A549 (cell line): ENCODE measurements at regions not wholly inside any gene's neighbourhood (a gene's known extent, or its start where the extent isn't known, plus 50 kb on each side); places are given as distances from the start of the nearest gene placed in this dataset.

Experiments used
- ATAC-seq, 2 experiments: fragments of 200-7000 bp in 1 of 2; fragments of >200 bp in 1 of 2; cut with Nextera tagmentation in 1 of 2; cut with Tn5 transposase in 1 of 2; 3 replicates each; pipeline versions ENCODE4 v1.8.0 to v1.9.1; 2018 to 2020; ENCODE audit warnings: mild to moderate bottlenecking in 1 of 2, moderate library complexity in 1 of 2
- CTCF ChIA-PET: fragments of 300-600 bp; sonication (Branson Sonifier 250); formaldehyde crosslinking; extraction: SDS; loops from one replicate; lab custom pipeline; 2021; ENCODE audit warnings: antibody characterized with exemption, inconsistent platforms; lab: Yijun Ruan, JAX
- POLR2A ChIA-PET: fragments of 350-600 bp; formaldehyde crosslinking; extraction: SDS; loops from one replicate; lab custom pipeline; 2021; ENCODE audit warnings: antibody characterized with exemption, inconsistent platforms; lab: Yijun Ruan, JAX
- DNase-seq, 2 experiments: peaks; one replicate each; pipeline versions ENCODE4 v3.0.0 to v3.0.0-alpha.2; 2011 to 2016; ENCODE audit warnings: low read depth in 1 of 2, low spot score in 1 of 2
- FAIRE-seq: peaks from 2 replicates; lab custom pipeline; 2011; peaks lifted over from hg19 to GRCh38; lab: Jason Lieb, UNC
- H3K27ac ChIP-seq, 2 experiments: fragments of >200 bp; sonication (Bioruptor Twin); formaldehyde crosslinking; 3 replicates each; pipeline ENCODE4 v1.5.1; 2016 to 2017
- H3K4me1 ChIP-seq: fragments of >200 bp; sonication (Bioruptor Twin); formaldehyde crosslinking; 3 replicates; pipeline ENCODE4 v1.6.1; 2016
- H3K4me2 ChIP-seq: fragments of >200 bp; sonication (Bioruptor Twin); formaldehyde crosslinking; 3 replicates; pipeline ENCODE4 v1.6.1; 2016
- H3K4me3 ChIP-seq: fragments of >200 bp; sonication (Bioruptor Twin); formaldehyde crosslinking; 3 replicates; pipeline ENCODE4 v1.5.1; 2016
- H3K9me3 ChIP-seq: fragments of >200 bp; sonication (Bioruptor Twin); formaldehyde crosslinking; 3 replicates; pipeline ENCODE4 v1.6.1; 2016
- CHD4 ChIP-seq: fragments of 200-600 bp; sonication (generic); IDR thresholded peaks from 2 replicates; pipeline ENCODE4 v1.6.1; 2016; ENCODE audit warnings: antibody characterized with exemption, mild to moderate bottlenecking, borderline replicate concordance
- E2F6 ChIP-seq: IDR thresholded peaks from 2 replicates; pipeline ENCODE4 v1.6.1; 2012; ENCODE audit warnings: low read depth, borderline replicate concordance
- EHF ChIP-seq: fragments of 250-450 bp; sonication (Bioruptor Pico); IDR thresholded peaks from 2 replicates; pipeline ENCODE4 v1.5.0; 2020; ENCODE audit warnings: mild to moderate bottlenecking
- EHMT2 ChIP-seq: fragments of 200-600 bp; sonication (generic); IDR thresholded peaks from 2 replicates; pipeline ENCODE4 v1.6.1; 2016; ENCODE audit warnings: antibody characterized with exemption, low read depth, mild to moderate bottlenecking, moderate library complexity
- FOSL2 ChIP-seq, 2 experiments: fragments of 450-650 bp in 1 of 2; fragments of >200 bp in 1 of 2; sonication (Bioruptor Twin) in 1 of 2; formaldehyde crosslinking; IDR thresholded peaks; 2 replicates each; pipeline versions ENCODE4 v1.5.0 to v1.6.1; 2016 to 2020; ENCODE audit warnings: mild to moderate bottlenecking in 1 of 2, moderate library complexity in 1 of 2
- HMGXB4 ChIP-seq: fragments of 250-450 bp; sonication (Bioruptor Pico); IDR thresholded peaks from 2 replicates; pipeline ENCODE4 v1.5.0; 2021; ENCODE audit warnings: mild to moderate bottlenecking, moderate library complexity, borderline replicate concordance
- HOXB13 ChIP-seq: fragments of 250-450 bp; sonication (Bioruptor Pico); IDR thresholded peaks from 2 replicates; pipeline ENCODE4 v1.5.0; 2020; ENCODE audit warnings: low read depth, mild to moderate bottlenecking, moderate library complexity
- HOXB5 ChIP-seq: fragments of 250-450 bp; sonication (Bioruptor Pico); IDR thresholded peaks from 2 replicates; pipeline ENCODE4 v1.5.0; 2020; ENCODE audit warnings: mild to moderate bottlenecking, moderate library complexity
- JUNB ChIP-seq: fragments of >200 bp; sonication (Bioruptor Twin); formaldehyde crosslinking; IDR thresholded peaks from 2 replicates; pipeline ENCODE4 v1.6.1; 2016
- KDM5A ChIP-seq: fragments of 200-600 bp; sonication (generic); IDR thresholded peaks from 2 replicates; pipeline ENCODE4 v1.6.1; 2016; ENCODE audit warnings: antibody characterized with exemption, mild to moderate bottlenecking
- NFE2L2 ChIP-seq: fragments of 150-350 bp; conservative IDR thresholded peaks from 2 replicates; pipeline ENCODE4 v1.6.1; 2014; ENCODE audit warnings: low read length
- PHF8 ChIP-seq: fragments of 200-600 bp; sonication (generic); IDR thresholded peaks from 2 replicates; pipeline ENCODE4 v1.6.1; 2016; ENCODE audit warnings: low read depth, mild to moderate bottlenecking, antibody characterized with exemption, moderate library complexity, borderline replicate concordance
- POLR2A ChIP-seq: IDR thresholded peaks from 2 replicates; pipeline ENCODE4 v1.6.1; 2012; ENCODE audit warnings: mild to moderate bottlenecking, low read length
- RAD21 ChIP-seq, 2 experiments: fragments of >200 bp in 1 of 2; sonication (Bioruptor Twin) in 1 of 2; formaldehyde crosslinking in 1 of 2; IDR thresholded peaks in 1 of 2; conservative IDR thresholded peaks in 1 of 2; 2 replicates in 1 of 2; 3 replicates in 1 of 2; pipeline ENCODE4 v1.6.1; 2012 to 2018; ENCODE audit warnings: inconsistent platforms in 1 of 2
- RARB ChIP-seq: fragments of 250-450 bp; sonication (Bioruptor Pico); IDR thresholded peaks from 2 replicates; pipeline ENCODE4 v1.8.0; 2021; ENCODE audit warnings: mild to moderate bottlenecking, moderate library complexity
- REST ChIP-seq: fragments of 200-600 bp; sonication (generic); IDR thresholded peaks from 2 replicates; pipeline ENCODE4 v1.6.1; 2016; ENCODE audit warnings: antibody characterized with exemption, mild to moderate bottlenecking, moderate library complexity
- RFX5 ChIP-seq: fragments of 450-650 bp; IDR thresholded peaks from 2 replicates; pipeline ENCODE4 v1.7.1; 2014; ENCODE audit warnings: antibody characterized with exemption, mild to moderate bottlenecking, moderate library complexity
- SMC3 ChIP-seq: fragments of >200 bp; sonication (Bioruptor Twin); formaldehyde crosslinking; IDR thresholded peaks from 3 replicates; pipeline ENCODE4 v1.6.1; 2018; ENCODE audit warnings: inconsistent platforms
- SREBF2 ChIP-seq: fragments of 450-650 bp; IDR thresholded peaks from 2 replicates; pipeline ENCODE4 v1.6.1; 2014; ENCODE audit warnings: mild to moderate bottlenecking, moderate library complexity
- TP53 ChIP-seq: fragments of 250-450 bp; sonication (Bioruptor Pico); IDR thresholded peaks from 2 replicates; pipeline ENCODE4 v1.5.0; 2021; ENCODE audit warnings: mild to moderate bottlenecking, moderate library complexity
- ZNF302 ChIP-seq: fragments of 250-450 bp; sonication (Bioruptor Pico); IDR thresholded peaks from 2 replicates; pipeline ENCODE4 v1.9.0; 2021; ENCODE audit warnings: inconsistent platforms, mild to moderate bottlenecking, moderate library complexity
- WGBS: methylation state at CpG from one replicate; pipeline ENCODE4 v1.1.6; 2017; ENCODE audit errors: missing lambda C conversion rate; 5-methylcytosine and 5-hydroxymethylcytosine counted together

- TF ChIP-seq RAD21 (conservative IDR thresholded peaks at IDR 0.05 in 1 of 2, IDR thresholded peaks at IDR 0.05 in 1 of 2), result no peak
- TF ChIP-seq TP53 (CRISPR knock-in tag), result no peak
- TF ChIP-seq SMC3, result no peak
- no peak for TF ChIP-seq PHF8
- no peak for TF ChIP-seq ZNF302 (CRISPR knock-in tag)
- no peak for TF ChIP-seq EHMT2
- no peak for TF ChIP-seq HOXB5 (CRISPR knock-in tag)
- no peak for TF ChIP-seq NFE2L2
- TF ChIP-seq JUNB, result no peak
- TF ChIP-seq, all 56 proteins: peak for 0
These were observed 555.3 kb downstream of the HS3ST4 start (continued) for GRCh38 chr16:26247063-26247462.

GRCh38 chr16:26252598-26252997, 560.8 kb downstream of the HS3ST4 start:
- no peaks in the 10 kb centered on the region for H3K9me3 ChIP-seq
- 7% methylated on average over 4 of the region's 4 CpGs for WGBS
- FAIRE-seq (no peak), DNase-seq (no peak), ATAC-seq (no peak)
- CTCF ChIA-PET, result no interaction called here
- no peak overlapping the region for H3K4me2 ChIP-seq
- H3K4me3 ChIP-seq, result no peak overlapping the region
- H3K4me1 ChIP-seq, result no peaks in the 10 kb centered on the region
- TF ChIP-seq SREBF2 (no peak), RFX5 (no peak), RARB (CRISPR knock-in tag) (no peak), HMGXB4 (CRISPR knock-in tag) (no peak), KDM5A (no peak), POLR2A (no peak), NFE2L2 (no peak), PHF8 (no peak), CHD4 (no peak), JUNB (no peak), HOXB13 (CRISPR knock-in tag) (no peak), E2F6 (no peak), REST (no peak)
- POLR2A ChIA-PET, result no interaction called here
- no peak overlapping the region for H3K27ac ChIP-seq

GRCh38 chr16:26261621-26262020, 569.9 kb downstream of the HS3ST4 start:
- Histone ChIP-seq H3K4me2 (no peak overlapping the region), H3K4me3 (no peak overlapping the region), H3K27ac (no peak overlapping the region), H3K4me1 (no peaks in the 10 kb centered on the region), H3K9me3 (no peaks in the 10 kb centered on the region)
- FAIRE-seq (no peak), DNase-seq (no peak), ATAC-seq (no peak)
- POLR2A ChIA-PET, result no interaction called here
- WGBS, result 2% methylated on average over 2 of the region's 2 CpGs
- TF ChIP-seq POLR2A (no peak), FOSL2 (IDR thresholded peaks at IDR 0.05) (no peak), FOSL2 (CRISPR knock-in tag; IDR thresholded peaks at IDR 0.05) (no peak), EHF (CRISPR knock-in tag) (no peak)
- CTCF ChIA-PET, result no interaction called here
